Forelimb muscle (tissue), 1 donor: ENCODE measurements at regions not wholly inside any gene's neighbourhood (a gene's known extent, or its start where the extent isn't known, plus 50 kb on each side); places are given as distances from the start of the nearest gene placed in this dataset.
"Not testable (repeated sequence)": the region's sequence is repeated elsewhere in the genome, so short reads cannot be mapped to it uniquely, and the experiment has no call there.

Experiments used
- DNase-seq: peaks from one replicate; pipeline ENCODE4 v3.0.0-alpha.2; 2013; ENCODE audit warnings: low read depth

DNA sequence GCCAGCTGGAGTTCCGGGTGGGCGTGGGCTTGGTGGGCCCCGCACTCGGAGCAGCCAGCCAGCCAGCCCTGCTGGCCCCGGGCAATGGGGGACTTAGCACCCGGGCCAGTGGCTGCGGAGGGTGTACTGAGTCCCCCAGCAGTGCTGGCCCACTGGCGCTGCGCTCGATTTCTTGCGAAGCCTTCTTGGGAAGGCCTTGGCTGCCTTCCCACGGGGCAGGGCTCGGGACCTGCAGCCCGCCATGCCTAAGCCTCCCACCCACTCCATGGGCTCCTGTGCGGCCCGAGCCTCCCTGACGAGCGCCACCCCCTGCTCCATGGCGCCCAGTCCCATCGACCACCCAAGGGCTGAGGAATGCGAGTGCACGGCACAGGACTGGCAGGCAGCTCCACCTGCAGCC, 321.6 kb downstream of the SH2D4B start:
- not testable (repeated sequence) for DNase-seq

DNA sequence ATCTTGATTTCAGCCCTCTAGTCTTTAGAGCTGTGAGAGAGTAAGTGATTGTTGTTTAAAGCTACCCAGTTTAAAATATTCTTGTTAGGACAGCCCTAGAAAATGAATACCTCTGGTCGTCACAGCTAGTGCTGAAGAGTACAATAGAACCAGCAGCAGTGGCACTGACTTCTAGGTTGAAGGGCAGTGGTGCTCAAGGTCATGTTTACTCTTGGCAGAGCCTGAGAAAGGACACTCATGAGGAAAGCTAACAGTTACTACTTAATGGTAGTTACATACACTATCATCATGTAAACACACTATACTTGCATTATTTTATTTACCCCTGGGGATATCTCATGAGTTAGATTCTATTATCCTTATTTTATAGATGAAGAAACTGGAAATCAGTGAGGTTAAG, 323.0 kb downstream of the SH2D4B start:
- DNase-seq: no peak

DNA sequence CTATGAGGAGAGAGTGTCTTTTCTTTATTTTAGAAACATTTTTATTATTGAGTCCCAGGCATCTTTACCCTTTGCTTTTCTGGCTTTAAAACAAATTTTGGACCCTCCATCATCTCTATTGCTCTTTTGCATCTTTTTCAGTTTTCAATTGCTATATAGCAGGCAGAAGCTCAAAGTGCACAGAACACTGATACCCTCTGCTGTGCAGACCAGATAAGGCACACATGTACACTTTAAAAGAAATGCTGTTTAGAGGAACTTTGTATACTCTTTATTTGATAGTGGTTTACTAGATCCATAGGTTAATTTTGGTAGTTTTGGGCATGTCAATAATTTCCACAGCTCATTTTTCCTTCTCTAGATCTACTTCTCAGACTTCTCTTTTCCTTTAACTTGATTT, 324.2 kb downstream of the SH2D4B start:
- no peak for DNase-seq

- DNase-seq: no peak
These were observed 332.6 kb downstream of the SH2D4B start for GRCh38 chr10:80870282-80870681.

- DNase-seq: no peak
These were observed 333.4 kb downstream of the SH2D4B start for GRCh38 chr10:80871083-80871482.

DNA sequence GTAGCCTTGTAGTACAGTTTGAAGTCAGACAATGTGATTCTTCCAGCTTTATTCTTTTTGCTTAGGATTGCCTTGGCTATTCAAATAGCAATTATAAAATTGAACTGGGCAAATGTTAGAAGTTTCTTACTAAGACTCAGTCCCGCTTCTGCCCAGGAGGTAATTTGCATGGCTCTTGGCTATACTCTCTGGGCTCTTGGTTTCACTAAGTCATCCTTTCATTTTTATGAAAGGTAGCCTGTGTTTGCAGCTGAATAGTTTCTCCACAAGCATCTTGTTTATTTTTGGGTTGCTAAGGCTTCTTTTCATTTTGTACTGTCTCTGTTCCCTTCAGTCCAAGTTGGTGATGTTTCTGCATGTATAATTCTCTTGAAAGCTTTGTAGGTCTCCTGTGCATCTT, 340.6 kb downstream of the SH2D4B start:
- DNase-seq: no peak

GRCh38 chr10:80890146-80890545, 352.4 kb downstream of the SH2D4B start:
- DNase-seq: no peak

DNA sequence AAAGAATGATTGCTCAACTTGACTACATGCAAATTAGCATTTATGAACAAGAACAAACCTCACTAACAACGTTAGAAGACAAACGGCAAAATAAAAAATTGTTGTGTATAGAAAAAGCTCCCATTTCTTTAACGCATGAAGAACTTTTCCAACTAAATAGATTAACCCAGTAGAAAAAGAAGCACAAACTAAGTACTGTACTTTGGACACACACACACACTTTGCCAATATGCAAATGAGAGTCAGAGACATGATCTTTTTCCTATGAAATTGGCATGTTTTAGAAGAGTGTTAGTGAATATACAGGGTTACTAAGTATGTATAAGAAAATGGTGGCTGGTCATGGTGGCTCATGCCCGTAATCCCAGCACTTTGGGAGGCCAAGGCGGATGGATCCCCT, 355.6 kb downstream of the SH2D4B start:
- DNase-seq: no peak

GRCh38 chr10:80894311-80894791, 356.6 kb downstream of the SH2D4B start:
- DNase-seq: no peak

- no peak for DNase-seq
These were observed 357.2 kb downstream of the SH2D4B start for GRCh38 chr10:80894797-80895467.

GRCh38 chr10:80896076-80896475, 358.4 kb downstream of the SH2D4B start:
- DNase-seq: no peak

GRCh38 chr10:80896959-80897358, 359.3 kb downstream of the SH2D4B start:
- DNase-seq: no peak

DNA sequence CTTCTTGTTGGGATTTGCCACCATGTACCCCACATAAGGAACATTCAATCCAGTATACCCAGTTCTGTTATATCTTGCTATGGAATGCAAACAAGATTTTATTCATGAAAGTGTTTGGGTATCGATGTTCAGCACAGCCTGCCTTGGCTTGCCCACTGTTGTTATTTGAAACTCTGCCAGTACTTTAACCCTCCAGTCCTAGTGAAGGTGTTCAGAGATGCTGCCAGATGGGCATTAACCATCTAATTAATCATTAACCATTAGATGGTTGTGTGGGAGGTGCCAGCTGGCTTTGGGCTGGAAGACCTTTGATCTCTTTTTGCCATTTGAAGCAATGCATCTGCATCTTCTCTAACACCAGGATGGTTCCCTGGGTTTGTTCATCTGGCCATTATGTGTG, 363.0 kb downstream of the SH2D4B start:
- DNase-seq: no peak

DNA sequence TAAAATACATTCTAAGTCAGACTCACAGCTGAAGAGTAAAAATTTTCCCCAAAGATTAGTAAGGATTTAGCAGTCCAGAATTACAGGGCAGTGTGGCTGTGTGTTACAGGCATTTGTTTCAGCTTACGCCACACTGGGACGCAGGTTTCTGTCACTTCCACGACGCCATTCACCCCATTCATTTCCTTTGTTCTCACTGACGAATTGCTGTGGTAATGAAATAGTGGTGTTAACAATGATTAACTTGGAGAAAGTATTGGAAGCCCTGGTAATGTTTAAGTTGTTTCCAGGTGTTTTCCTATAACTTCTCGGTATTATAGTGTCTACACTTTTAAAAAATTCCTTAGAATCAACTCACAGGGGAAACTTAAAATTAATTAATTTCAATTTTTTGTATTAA, 370.9 kb downstream of the SH2D4B start:
- DNase-seq: no peak

DNA sequence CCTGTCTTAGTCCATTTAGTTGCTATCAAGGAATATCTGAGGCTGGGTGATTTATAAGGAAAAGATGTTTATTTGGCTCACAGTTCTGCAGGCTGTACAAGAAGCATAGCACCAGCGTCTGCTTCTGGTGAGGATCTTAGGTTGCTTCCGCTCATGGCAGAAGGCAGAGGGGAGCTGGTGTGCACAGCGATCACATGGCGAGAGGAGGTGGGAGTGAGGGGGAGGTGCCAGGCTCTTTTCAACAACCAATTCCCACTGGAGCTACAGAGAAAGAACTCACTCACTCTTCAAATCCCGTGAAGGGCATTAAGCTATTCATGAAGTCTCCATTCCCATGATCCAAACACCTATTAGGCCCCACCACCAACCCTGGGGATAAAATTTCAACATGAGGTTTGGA, 371.6 kb downstream of the SH2D4B start:
- DNase-seq: no peak

DNA sequence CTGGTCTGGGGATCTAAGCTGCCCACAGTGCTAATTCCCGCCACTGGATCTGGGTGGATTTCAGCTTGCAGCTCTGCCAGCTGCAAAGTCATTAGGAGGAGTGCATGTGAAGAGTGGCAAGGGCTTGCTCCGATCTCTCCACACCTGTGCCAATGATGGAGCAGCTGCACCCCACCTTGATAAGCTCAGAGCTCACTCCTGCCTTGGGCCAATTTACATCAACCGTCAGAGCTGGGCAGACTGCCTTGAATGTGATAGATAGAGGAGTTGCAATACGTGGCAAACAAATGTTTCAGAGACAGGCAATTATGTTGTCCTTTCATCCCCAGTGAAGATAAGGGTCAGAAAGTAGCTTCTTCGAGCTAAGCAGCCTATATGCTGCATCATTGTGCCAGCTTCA, 379.9 kb downstream of the SH2D4B start:
- no peak for DNase-seq

- no peak for DNase-seq
These were observed 383.3 kb downstream of the SH2D4B start for GRCh38 chr10:80921032-80921431.

DNA sequence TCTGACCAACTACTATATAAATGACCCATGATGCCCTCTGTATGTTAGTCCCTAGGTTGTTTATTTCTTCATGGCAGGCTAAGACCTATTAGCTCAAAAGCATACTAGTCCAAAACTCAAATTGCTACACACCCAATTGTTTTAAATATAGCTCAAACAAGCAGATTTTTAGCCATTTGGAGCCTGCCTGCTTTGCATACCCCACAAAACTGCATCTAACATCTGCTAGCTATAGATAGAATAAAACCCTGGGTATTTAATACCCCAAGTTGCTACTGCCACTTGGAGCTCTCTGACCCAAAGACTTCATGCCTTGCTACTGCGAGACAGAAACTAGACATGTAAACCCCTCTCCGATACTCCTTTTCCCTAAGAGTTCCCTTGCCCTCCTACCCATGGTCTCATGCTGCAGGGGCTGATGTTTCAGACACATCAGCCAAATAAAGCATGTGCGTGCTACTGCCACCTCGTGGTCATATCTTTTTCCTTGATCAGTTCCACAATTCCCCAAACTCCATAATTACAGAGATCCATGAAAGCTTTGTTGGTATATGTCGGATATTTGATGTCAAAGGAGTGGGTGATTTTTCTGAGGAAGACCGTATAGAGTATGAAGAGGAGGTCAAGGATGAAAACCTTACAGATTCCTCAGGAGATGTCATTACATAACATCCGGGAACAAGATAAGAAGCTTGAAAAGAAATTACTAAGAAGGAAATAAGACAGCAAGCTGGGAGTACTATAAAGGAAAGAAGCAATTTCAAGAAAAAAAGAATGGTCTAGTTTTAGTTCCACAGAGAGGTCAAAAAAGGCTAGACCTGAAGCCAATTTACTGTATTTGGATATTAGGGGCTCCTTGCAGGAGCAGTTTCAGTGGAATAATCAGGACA, 386.6 kb downstream of the SH2D4B start:
- DNase-seq: peak; percentile 14

DNA sequence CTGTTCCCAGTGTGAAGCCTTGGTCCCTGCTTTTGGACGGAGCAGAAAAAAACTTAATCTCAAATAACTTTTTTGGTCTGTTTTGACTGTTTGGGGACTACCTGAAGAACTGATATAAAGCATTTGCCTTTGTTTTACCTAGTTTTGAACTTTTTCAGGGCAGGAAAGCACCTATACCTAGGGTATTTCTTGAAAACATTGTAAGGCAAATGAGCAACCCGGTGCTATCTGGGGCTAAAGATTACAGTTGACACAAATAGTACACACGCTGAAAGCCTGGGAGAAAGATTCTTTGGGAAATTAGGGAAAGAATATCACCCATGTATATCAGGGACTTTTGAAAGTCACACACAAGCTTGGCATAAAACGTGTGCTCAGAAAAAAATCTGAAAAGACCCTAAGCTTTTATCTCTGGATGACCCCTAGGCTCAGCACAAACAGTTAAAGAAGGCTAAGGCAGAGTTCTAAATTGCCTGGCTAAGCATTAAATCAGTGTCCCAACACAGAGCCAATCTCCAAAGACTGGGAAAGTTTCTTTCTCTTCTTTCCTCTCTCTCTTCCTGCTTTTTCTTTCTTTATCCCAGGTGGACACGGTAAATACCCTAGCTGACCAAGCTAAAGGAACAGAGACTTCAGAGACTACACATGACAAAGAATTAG, 389.8 kb downstream of the SH2D4B start:
- DNase-seq: no peak

DNA sequence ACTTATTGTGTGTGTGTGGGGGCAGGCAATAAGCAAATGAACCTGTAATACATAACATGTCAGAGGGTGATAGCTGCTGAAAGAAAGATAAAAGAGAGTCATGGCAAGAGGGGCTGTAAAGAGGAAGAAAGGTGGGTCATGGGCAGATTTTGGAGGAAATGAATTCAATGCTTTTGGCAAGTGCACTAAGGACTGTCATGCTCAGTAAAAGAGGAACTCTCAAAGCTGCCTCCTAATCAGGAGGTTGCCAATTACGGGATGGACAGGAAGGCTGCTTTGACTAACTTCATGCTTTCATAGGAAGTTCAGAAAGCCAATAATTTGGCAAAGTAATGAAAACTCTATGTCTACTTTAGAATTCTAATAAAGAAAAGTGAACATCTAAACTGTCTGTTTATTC, 401.2 kb downstream of the SH2D4B start:
- no peak for DNase-seq

DNA sequence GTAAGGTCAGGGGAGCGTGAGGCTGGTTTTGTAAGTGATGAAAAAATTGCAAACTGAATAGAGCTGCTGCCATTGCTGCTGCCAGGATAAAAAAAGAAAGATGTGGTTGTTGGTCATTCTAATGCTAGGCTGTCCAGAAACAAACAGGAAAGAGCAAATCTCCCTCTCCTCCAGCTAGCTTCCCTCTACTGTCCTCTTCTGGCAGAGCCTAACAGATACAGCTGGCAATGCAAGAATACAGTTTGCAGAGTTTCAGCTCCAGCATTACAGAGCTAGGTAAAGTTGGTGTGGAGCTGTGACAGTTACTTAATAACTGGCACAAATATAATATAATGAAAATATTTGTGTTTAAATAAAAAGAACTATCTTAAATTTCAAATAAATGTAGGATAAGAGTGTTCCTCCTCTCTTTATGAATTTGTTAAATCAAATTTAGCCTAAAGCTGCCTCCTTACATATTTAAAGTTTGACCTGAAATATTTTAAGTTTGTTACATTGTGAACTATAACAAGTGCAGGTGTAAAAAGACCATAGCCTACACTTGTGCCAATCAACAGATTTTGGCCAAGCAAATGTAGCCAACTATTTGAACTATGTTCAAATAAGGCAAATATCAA, 407.7 kb downstream of the SH2D4B start:
- peak; percentile 29 for DNase-seq

DNA sequence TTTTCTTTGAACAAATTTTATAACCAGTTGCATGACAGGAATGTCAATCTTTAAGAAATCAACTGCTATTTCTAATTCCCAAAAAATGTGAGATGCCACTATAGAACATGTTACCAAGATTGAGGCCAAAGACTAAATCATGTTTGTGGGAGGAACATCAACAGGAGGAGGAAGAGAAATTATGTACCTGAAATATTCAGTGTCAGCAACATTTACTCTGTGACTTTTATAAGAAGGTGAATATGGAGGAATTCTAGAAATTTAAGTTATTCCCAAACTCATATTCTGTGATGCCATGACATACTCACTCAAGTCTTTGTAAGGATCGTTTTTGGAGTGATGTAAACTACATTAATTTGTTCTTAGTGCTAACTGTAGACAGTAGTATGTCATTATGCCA, 408.4 kb downstream of the SH2D4B start:
- no peak for DNase-seq
